OCI-LY1 (cell line): ENCODE measurements at regions not wholly inside any gene's neighbourhood (a gene's known extent, or its start where the extent isn't known, plus 50 kb on each side); places are given as distances from the start of the nearest gene placed in this dataset.

Experiments used
- EZH2 ChIP-seq: fragments of 200-600 bp; sonication (generic), shearing (Covaris generic); IDR thresholded peaks from 2 replicates; pipeline ENCODE4 v1.8.0; 2017; ENCODE audit warnings: borderline replicate concordance, mixed run types, mild to moderate bottlenecking, antibody characterized with exemption, low read length, moderate library complexity, mixed read lengths
- TF ChIP-seq, protein P1 (sequence below): fragments of 200-600 bp; sonication (generic), shearing (Covaris generic); IDR thresholded peaks from 2 replicates; pipeline ENCODE4 v1.5.1; 2017; ENCODE audit warnings: mild to moderate bottlenecking, antibody characterized with exemption, low read length, moderate library complexity, mixed read lengths

DNA sequence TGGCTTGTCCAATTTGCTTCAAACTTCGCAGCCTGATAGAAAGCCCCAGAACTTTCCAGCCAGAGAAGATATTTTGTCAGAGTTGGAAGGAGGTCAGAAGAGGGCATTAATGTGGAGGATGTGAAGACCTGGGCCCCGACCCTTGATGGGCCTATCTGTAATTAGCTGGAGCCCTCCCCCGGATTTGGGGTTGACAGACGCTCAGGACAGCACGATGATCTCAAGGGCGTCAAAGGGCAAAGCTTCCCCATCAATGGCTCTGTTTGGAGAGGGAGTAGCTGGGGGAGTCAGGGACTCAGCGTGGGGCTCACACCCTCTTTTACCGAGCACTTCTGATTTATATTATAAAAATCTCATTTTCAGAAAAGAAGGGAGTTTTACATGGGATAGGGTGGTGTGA is 59.0 kb upstream of the PPP2R3B start:
- no peak for TF ChIP-seq EZH2
- TF ChIP-seq, protein P1, sequence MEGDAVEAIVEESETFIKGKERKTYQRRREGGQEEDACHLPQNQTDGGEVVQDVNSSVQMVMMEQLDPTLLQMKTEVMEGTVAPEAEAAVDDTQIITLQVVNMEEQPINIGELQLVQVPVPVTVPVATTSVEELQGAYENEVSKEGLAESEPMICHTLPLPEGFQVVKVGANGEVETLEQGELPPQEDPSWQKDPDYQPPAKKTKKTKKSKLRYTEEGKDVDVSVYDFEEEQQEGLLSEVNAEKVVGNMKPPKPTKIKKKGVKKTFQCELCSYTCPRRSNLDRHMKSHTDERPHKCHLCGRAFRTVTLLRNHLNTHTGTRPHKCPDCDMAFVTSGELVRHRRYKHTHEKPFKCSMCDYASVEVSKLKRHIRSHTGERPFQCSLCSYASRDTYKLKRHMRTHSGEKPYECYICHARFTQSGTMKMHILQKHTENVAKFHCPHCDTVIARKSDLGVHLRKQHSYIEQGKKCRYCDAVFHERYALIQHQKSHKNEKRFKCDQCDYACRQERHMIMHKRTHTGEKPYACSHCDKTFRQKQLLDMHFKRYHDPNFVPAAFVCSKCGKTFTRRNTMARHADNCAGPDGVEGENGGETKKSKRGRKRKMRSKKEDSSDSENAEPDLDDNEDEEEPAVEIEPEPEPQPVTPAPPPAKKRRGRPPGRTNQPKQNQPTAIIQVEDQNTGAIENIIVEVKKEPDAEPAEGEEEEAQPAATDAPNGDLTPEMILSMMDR, result no peak
